Colonic mucosa (tissue), 4 donors: ENCODE measurements at regions not wholly inside any gene's neighbourhood (a gene's known extent, or its start where the extent isn't known, plus 50 kb on each side); places are given as distances from the start of the nearest gene placed in this dataset.
"Not testable (repeated sequence)": the region's sequence is repeated elsewhere in the genome, so short reads cannot be mapped to it uniquely, and the experiment has no call there.

Experiments
- DNase-seq: peaks from one replicate; pipeline ENCODE4 v3.0.0-alpha.2; 2020
- H3K27ac ChIP-seq: fragments of 200-600 bp; one replicate; pipeline ENCODE4 v1.8.0; 2021
- H3K27me3 ChIP-seq: fragments of 200-600 bp; one replicate; pipeline ENCODE4 v1.8.0; 2021
- H3K36me3 ChIP-seq: fragments of 200-600 bp; one replicate; pipeline ENCODE4 v1.8.0; 2021
- H3K4me1 ChIP-seq: fragments of 200-600 bp; one replicate; pipeline ENCODE4 v1.8.0; 2021; ENCODE audit warnings: mild to moderate bottlenecking
- H3K4me3 ChIP-seq: fragments of 200-600 bp; one replicate; pipeline ENCODE4 v1.8.0; 2021
- H3K9ac ChIP-seq, 2 donors: one replicate each; pipeline ENCODE4 v1.7.0; 2013; ENCODE audit warnings: control low read depth in 2 of 2, low read depth in 2 of 2, low read length in 2 of 2
- H3K9me3 ChIP-seq: fragments of 200-600 bp; one replicate; pipeline ENCODE4 v1.8.0; 2021
- CTCF ChIP-seq: fragments of 200-600 bp; IDR thresholded peaks from one replicate; pipeline ENCODE4 v1.8.0; 2022; ENCODE audit warnings: antibody characterized with exemption, mild to moderate bottlenecking
- intact Hi-C: fragments of 100-400 bp; cut with DNase I; formaldehyde crosslinking; loops from one replicate; pipeline ENCODE4 v1.14.1; 2022
- donor health status: healthy.
- donor health status: DM: no; HTN: no; CAD: no.
- donor health status: DM: no; HTN: no; CAD: no.

DNA sequence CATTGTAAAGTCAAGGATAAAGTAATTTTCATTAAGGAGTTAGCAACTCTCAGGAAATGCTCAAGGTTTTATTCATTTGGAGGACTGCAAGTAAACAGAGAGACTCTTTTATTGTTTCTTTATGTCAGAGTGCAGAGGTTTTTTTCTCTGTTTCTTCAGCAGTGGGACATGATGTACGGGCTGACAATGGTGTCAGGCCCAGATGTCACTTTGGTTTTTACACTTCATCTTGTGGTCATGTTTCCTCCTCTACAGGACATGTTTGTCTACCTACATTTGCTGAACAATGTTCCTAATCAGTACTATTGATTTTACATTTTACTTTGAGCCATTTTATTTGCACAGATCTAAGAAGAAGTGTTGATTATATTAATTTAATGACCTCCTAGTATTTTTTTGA is 72.8 kb upstream of the PARP8 start:
- no peaks in the 10 kb centered on the region for H3K4me1 ChIP-seq
- H3K9ac ChIP-seq, result no peak overlapping the region
- no peaks in the 10 kb centered on the region for H3K36me3 ChIP-seq
- H3K4me3 ChIP-seq, result no peak overlapping the region
- TF ChIP-seq CTCF, result no peak
- no peak for DNase-seq
- H3K27ac ChIP-seq, result no peak overlapping the region
- H3K9me3 ChIP-seq, result no peaks in the 10 kb centered on the region
- intact Hi-C loops, result no loop called here
- H3K27me3 ChIP-seq, result no peaks in the 10 kb centered on the region

DNA sequence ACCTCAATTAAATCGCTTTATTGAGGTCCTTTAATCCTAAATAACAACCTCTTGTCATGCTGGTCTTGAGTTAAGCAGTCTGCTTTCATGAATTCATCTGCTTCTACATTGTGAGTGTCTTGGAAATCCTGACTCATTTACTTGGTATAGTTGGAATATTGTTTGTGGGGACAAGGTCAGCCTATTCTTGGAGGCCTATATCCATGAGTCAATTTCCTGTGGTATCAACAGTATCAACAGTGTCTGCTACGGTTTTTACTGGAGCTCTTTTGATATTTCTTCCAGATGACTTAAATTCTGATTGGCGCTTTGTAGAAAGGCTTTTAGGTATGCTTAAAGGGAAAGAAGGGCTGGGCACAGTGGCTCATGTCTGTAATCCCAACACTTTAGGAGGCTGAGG is 71.2 kb upstream of the PARP8 start:
- no peak for TF ChIP-seq CTCF
- H3K9ac ChIP-seq, result no peak overlapping the region
- H3K27me3 ChIP-seq, result no peaks in the 10 kb centered on the region
- no peaks in the 10 kb centered on the region for H3K4me1 ChIP-seq
- no peak for DNase-seq
- no peak overlapping the region for H3K4me3 ChIP-seq
- H3K9me3 ChIP-seq, result no peaks in the 10 kb centered on the region
- no peaks in the 10 kb centered on the region for H3K36me3 ChIP-seq
- intact Hi-C loops, result no loop called here
- H3K27ac ChIP-seq, result no peak overlapping the region

- H3K4me1 ChIP-seq, H3K9ac ChIP-seq, H3K9me3 ChIP-seq, H3K36me3 ChIP-seq, H3K27ac ChIP-seq, intact Hi-C loops, H3K27me3 ChIP-seq, H3K4me3 ChIP-seq: not testable (repeated sequence)
- peak; percentile 57 for DNase-seq
These were observed 64.9 kb upstream of the PARP8 start for GRCh38 chr5:50601576-50601975.

DNA sequence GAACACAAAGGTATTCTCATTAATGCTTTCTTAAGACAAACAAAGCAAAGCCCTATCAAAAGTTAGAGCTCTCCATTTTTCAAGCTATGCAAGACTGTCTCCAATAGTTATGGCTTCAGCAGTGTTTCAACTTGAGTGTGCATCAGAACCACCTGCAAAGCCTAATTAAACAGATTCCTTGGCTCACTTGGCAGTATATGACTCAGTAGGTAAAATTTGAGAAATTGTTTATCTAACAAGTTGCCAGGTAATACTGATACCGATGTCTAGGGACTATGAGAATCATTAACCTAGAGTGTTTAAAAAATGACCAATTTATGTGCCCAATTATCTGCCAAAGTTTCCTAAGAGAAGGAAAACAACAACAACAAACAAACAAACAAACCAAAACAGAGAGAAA is 60.3 kb upstream of the PARP8 start:
- no peak overlapping the region for H3K9ac ChIP-seq
- H3K36me3 ChIP-seq, result no peaks in the 10 kb centered on the region
- no peaks in the 10 kb centered on the region for H3K9me3 ChIP-seq
- TF ChIP-seq CTCF, result no peak
- H3K27me3 ChIP-seq, result no peaks in the 10 kb centered on the region
- intact Hi-C loops, result no loop called here
- DNase-seq, result no peak
- H3K4me1 ChIP-seq, result no peaks in the 10 kb centered on the region
- H3K4me3 ChIP-seq, result no peak overlapping the region
- H3K27ac ChIP-seq, result no peak overlapping the region

- intact Hi-C loops, H3K4me3 ChIP-seq, H3K27ac ChIP-seq, H3K9me3 ChIP-seq, H3K9ac ChIP-seq, H3K27me3 ChIP-seq, H3K4me1 ChIP-seq, H3K36me3 ChIP-seq, DNase-seq: not testable (repeated sequence)
These were observed 59.0 kb upstream of the PARP8 start for GRCh38 chr5:50607456-50607855.

GRCh38 chr5:50607953-50608705 is 58.3 kb upstream of the PARP8 start:
- H3K9me3 ChIP-seq, DNase-seq, H3K4me3 ChIP-seq, intact Hi-C loops, H3K27ac ChIP-seq, H3K27me3 ChIP-seq, H3K36me3 ChIP-seq, H3K9ac ChIP-seq, H3K4me1 ChIP-seq: not testable (repeated sequence)

GRCh38 chr5:50613057-50613456 is 53.4 kb upstream of the PARP8 start:
- H3K9me3 ChIP-seq, H3K27ac ChIP-seq, H3K4me1 ChIP-seq, DNase-seq, H3K36me3 ChIP-seq, H3K27me3 ChIP-seq, H3K9ac ChIP-seq, intact Hi-C loops, H3K4me3 ChIP-seq: not testable (repeated sequence)
